ENCODE measurements at regions not wholly inside any gene's neighbourhood (a gene's known extent, or its start where the extent isn't known, plus 50 kb on each side); places are given as distances from the start of the nearest gene placed in this dataset.

- FAIRE-seq = no peak
- POLR2A ChIA-PET = no interaction called here
Observed at GRCh38 chr7:55278321-55278720, 86.8 kb upstream of the LANCL2 start.

GRCh38 chr7:55279080-55279845 lies 85.9 kb upstream of the LANCL2 start:
- CTCF ChIA-PET = interaction anchor here (0.7 to 9.9 kb wide), 29 partner anchors 9 to 744 kb away, joined by 3 to 136 read pairs (median 5); no protein-coding TSS in a partner anchor
- FAIRE-seq (no peak), ATAC-seq (peak; percentile 35 to 50; a peak in 5 of 6 replicates)

More at GRCh38 chr7:55278321-55278720, 86.8 kb upstream of the LANCL2 start:
- CTCF ChIA-PET = interaction anchor here (0.6 to 9.9 kb wide), 9 partner anchors 8 to 505 kb away, joined by 3 to 136 read pairs (median 6); no protein-coding TSS in a partner anchor
- H3K9me3 ChIP-seq = no peaks in the 10 kb centered on the region
- H3K4me3 ChIP-seq = no peak overlapping the region
- no peak overlapping the region for H3K27ac ChIP-seq
- 58% methylated on average over 9 of the region's 9 CpGs for WGBS (ENCODE audit: missing lambda C conversion rate)
- H3K4me1 ChIP-seq = no peaks in the 10 kb centered on the region
- no peak for DNase-seq (ENCODE audit: low read depth in 1 of 2, low spot score in 1 of 2)
- H3K4me2 ChIP-seq = no peak overlapping the region
- TF ChIP-seq EHF (CRISPR knock-in tag; IDR thresholded peaks at IDR 0.05) (no peak), CTCF (IDR thresholded peaks at IDR 0.05) (no peak), POLR2A (IDR thresholded peaks at IDR 0.05; ENCODE audit: low read length) (no peak), TP53 (CRISPR knock-in tag; IDR thresholded peaks at IDR 0.05) (no peak), KDM1A (IDR thresholded peaks at IDR 0.05; ENCODE audit: low read depth) (no peak), CBX8 (IDR thresholded peaks at IDR 0.05) (no peak), ATOH8 (CRISPR knock-in tag; IDR thresholded peaks at IDR 0.05; ENCODE audit: low read depth) (no peak), HES2 (IDR thresholded peaks at IDR 0.05) (no peak), SREBF2 (IDR thresholded peaks at IDR 0.05) (no peak), SMC3 (IDR thresholded peaks at IDR 0.05) (no peak)
- TF ChIP-seq, protein P1, sequence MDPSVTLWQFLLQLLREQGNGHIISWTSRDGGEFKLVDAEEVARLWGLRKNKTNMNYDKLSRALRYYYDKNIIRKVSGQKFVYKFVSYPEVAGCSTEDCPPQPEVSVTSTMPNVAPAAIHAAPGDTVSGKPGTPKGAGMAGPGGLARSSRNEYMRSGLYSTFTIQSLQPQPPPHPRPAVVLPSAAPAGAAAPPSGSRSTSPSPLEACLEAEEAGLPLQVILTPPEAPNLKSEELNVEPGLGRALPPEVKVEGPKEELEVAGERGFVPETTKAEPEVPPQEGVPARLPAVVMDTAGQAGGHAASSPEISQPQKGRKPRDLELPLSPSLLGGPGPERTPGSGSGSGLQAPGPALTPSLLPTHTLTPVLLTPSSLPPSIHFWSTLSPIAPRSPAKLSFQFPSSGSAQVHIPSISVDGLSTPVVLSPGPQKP (IDR thresholded peaks at IDR 0.05; ENCODE audit: low read depth, low read length) = no peak
- no peak for ATAC-seq

More at GRCh38 chr7:55279080-55279845, 85.9 kb upstream of the LANCL2 start:
- WGBS (ENCODE audit: missing lambda C conversion rate) = 34% methylated on average over 14 of the region's 14 CpGs
- Histone ChIP-seq H3K27ac (no peak overlapping the region), H3K4me2 (no peak overlapping the region), H3K4me1 (no peaks in the 10 kb centered on the region), H3K4me3 (no peak overlapping the region), H3K9me3 (no peaks in the 10 kb centered on the region)
- POLR2A ChIA-PET = no interaction called here
- TF ChIP-seq FOSL2 (IDR thresholded peaks at IDR 0.05) (no peak), FOSL2 (CRISPR knock-in tag; IDR thresholded peaks at IDR 0.05) (no peak), HES2 (IDR thresholded peaks at IDR 0.05) (no peak), EP300 (IDR thresholded peaks at IDR 0.05) (no peak), BCL3 (IDR thresholded peaks at IDR 0.05) (no peak), SMC3 (IDR thresholded peaks at IDR 0.05) (no peak), HDAC2 (IDR thresholded peaks at IDR 0.05) (no peak), PHF8 (IDR thresholded peaks at IDR 0.05; ENCODE audit: borderline replicate concordance, low read depth) (no peak), RNF2 (IDR thresholded peaks at IDR 0.05; ENCODE audit: borderline replicate concordance, low read depth) (no peak), RFX5 (IDR thresholded peaks at IDR 0.05) (no peak), FOSB (CRISPR knock-in tag; IDR thresholded peaks at IDR 0.05) (no peak), NR3C1 (IDR thresholded peaks at IDR 0.05) (no peak), CHD2 (IDR thresholded peaks at IDR 0.05; ENCODE audit: low read length, partially characterized antibody) (no peak), USF2 (IDR thresholded peaks at IDR 0.05) (no peak), HOXB5 (CRISPR knock-in tag; IDR thresholded peaks at IDR 0.05) (no peak)
- DNase-seq (ENCODE audit: low read depth in 1 of 2, low spot score in 1 of 2) = no peak
